C4-2B (cell line): ENCODE measurements at regions not wholly inside any gene's neighbourhood (a gene's known extent, or its start where the extent isn't known, plus 50 kb on each side); places are given as distances from the start of the nearest gene placed in this dataset.

Source experiments
- H3K27ac ChIP-seq: fragments of 450-650 bp; 2 replicates; pipeline ENCODE4 v1.5.1; 2017
- ZFX ChIP-seq: fragments of 450-650 bp; IDR thresholded peaks from 2 replicates; pipeline ENCODE4 v1.6.1; 2017
- TF ChIP-seq, protein P1 (sequence below): fragments of 450-650 bp; conservative IDR thresholded peaks from 2 replicates; pipeline ENCODE4 v1.5.1; 2017; ENCODE audit warnings: mild to moderate bottlenecking

DNA sequence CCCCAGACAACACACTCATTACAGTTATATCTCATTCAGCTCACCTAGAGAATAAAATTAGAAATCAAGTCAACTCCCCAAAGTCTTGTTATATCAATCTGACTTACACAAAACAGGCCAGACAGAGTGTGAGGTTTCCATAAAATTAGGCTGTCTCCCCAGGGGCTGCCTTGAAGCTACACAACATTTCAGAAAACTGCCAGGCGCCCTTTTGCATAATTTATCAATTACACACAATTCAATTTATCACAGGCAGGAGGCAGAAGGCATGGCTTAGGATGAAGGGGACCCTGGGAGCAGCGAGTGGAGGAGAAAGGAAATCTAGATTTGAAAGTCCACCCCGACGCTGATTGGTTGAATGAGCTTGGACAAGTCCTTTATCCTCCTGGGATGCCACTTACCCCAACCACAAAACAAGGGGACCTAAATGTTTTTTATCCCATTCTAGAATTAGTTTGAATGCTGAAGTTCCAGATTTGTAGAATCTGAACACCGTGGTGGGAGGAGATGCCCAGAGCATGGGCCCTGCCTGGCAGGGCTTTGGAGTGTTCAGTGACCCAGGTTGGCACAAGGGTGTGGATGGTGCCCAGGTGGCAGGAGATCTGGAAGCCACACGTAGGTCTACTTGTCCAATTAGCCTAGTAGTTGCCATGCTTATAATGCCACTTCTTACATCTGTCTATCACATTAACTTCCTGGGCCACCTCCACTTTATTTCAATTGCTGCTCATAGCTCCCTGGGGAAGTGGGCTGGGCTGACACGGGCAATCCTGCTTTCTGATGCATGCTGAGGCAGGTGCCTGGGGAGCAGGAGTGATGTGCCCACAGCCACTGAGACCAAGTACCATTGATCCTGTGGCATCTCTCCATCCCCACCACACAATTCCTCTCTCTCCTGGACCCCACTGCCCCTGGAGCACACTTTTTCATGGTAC, 119.8 kb upstream of the TLE3 start:
- H3K27ac ChIP-seq, result no peak overlapping the region
- no peak for TF ChIP-seq ZFX
- TF ChIP-seq, protein P1, sequence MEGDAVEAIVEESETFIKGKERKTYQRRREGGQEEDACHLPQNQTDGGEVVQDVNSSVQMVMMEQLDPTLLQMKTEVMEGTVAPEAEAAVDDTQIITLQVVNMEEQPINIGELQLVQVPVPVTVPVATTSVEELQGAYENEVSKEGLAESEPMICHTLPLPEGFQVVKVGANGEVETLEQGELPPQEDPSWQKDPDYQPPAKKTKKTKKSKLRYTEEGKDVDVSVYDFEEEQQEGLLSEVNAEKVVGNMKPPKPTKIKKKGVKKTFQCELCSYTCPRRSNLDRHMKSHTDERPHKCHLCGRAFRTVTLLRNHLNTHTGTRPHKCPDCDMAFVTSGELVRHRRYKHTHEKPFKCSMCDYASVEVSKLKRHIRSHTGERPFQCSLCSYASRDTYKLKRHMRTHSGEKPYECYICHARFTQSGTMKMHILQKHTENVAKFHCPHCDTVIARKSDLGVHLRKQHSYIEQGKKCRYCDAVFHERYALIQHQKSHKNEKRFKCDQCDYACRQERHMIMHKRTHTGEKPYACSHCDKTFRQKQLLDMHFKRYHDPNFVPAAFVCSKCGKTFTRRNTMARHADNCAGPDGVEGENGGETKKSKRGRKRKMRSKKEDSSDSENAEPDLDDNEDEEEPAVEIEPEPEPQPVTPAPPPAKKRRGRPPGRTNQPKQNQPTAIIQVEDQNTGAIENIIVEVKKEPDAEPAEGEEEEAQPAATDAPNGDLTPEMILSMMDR, result no peak

DNA sequence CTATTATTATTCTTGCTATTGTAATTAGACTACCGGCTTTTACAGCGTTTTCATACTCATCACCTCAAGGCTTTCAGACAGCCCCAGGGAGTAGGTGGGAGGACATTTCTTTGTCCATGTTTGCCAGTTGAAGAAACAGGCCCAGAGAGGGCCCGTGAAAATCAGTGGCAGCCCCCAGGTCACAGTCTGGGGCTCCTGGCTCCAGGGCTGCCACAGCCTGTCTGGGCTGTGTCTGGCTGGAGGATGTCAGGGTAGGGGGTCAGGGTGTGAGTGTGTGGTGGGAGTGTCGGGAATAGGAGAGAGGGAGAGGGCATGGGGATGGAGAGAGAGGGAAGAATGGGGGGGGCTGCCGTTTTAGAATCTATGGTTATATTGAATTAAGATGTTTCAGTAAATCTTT, 118.2 kb upstream of the TLE3 start:
- no peak overlapping the region for H3K27ac ChIP-seq
- TF ChIP-seq, protein P1, result no peak

DNA sequence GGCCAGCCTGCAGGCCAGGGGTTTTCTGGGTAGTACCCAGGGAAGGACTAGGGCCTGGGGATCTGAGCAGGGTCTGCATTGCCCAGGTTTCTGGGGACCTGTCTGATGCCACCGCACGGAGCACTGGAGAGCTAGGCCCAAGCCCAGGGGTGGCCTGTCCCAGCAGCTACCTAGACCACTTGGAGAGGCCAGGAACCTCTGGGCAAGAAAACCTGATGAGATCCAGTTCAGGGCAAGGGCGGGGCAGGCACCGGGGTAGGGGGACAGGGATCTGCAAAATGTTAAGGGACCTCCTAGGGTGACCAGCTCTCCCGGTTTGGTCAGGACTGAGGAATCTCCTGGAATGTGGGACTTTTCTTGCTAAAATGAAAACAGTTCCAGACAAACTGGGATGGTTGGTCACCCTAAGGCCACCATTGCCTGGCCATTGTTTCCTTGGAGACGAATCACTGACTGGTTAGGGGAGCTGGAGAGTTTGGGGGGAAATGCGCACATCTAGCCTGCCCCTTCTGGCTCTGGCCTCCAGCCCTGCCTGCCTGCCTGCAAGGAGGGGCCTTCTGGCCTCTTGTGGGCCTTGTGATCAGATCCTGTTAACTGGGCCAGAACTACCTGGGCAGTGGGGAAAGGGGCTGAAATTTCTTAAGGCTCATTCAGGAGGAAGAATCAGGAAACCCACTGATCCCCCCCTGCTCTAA, 117.4 kb upstream of the TLE3 start:
- TF ChIP-seq, protein P1, result no peak
- TF ChIP-seq ZFX, result no peak
- no peak overlapping the region for H3K27ac ChIP-seq

DNA sequence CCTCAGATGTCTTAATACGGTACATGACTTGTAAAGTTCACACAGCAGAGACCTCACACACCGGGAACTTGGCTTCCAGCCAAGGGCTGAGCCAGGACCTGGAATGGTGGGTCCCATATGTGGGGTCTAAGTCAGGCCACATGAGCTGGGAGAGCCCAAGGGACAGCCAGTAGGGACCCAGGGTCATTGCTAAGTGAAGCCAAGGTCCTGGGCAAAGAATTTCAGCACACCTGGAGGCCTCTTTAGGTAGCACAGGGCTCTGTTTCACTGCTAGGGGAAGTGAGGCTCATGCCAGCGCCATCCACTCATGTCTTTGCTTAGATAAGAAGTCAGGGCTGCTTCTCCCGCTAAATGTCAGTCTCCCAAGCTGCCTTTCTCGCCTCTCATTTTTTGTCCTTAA, 116.6 kb upstream of the TLE3 start:
- TF ChIP-seq, protein P1, result no peak; the same call in 1 of the 2 replicates
- TF ChIP-seq ZFX, result no peak
- H3K27ac ChIP-seq, result no peak overlapping the region

DNA sequence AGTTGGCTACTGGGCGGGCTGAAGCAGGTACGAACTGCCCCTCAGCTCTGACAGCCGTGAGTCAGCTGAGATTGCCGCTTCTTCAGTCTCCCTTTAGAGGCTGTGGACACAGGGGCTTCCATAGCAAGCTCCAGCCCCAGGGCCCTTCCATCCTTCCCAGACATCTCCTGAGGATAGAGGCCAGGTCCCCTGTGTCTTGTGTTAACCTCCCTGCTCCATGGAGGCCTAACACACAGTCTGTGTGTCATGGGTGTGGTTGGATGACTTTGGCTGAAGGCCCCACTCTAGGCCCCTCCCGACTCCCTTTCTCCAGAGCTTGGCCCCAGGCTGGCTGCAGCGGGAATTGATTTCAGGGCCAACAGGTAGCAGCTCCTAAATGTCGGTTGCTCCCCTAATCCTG, 116.1 kb upstream of the TLE3 start:
- TF ChIP-seq, protein P1, result no peak
- TF ChIP-seq ZFX, result no peak

DNA sequence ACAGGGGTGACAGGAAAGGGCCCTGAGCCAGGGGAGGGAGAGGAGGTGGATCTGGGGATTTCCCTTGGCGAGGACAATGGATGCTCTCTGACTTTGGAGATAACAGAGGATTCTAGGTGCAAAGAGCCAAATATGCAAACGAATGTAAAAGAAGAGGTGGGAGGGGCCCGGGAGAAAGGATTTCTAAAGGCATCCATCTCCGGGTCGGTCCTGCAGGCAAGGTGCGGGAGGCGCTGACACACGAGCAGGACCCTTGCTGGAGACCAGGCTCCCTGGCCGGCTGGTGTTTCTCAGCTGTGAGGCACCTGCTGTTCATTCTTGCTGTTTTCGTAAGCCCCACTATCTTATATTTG, 115.2 kb upstream of the TLE3 start:
- H3K27ac ChIP-seq, result no peak overlapping the region
- TF ChIP-seq ZFX, result no peak
- TF ChIP-seq, protein P1, result no peak

More for the DNA sequence above, 116.1 kb upstream of the TLE3 start:
- no peak overlapping the region for H3K27ac ChIP-seq

DNA sequence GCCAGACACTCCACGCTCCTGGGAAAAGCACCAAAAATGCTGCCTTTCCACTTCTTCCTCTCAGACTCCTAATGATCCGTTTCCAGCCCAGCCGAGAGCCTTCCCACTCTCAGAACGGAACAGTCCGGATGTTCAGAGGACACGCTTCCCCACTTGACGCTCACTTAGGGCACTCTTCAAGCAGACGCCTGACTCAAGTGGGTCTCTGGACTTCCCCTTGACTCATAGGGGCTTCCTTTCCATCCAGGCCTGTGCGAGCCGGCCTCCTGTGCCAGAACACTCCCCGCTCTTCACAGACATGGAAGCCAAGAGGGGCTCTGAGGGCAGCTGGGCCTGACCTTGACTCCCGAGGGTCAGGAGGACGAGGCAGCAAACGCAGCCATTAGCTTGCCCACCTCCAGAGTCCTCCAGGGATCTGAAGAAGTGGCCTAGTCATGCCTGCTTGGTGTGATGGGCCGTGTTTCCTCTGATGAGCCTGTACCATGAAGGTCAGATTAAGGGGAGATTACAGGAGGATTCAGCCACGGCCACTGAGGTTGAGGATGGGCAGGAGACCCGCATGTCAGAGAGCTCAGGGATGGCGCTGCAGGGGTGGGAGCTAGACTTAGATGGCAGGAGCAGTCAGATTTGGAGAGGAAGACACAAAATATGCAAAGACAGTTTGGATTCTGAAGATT, 114.7 kb upstream of the TLE3 start:
- no peak for TF ChIP-seq ZFX
- TF ChIP-seq, protein P1, result no peak
- no peak overlapping the region for H3K27ac ChIP-seq
